MM.1S (cell line): ENCODE measurements at regions not wholly inside any gene's neighbourhood (a gene's known extent, or its start where the extent isn't known, plus 50 kb on each side); places are given as distances from the start of the nearest gene placed in this dataset.

Experiments used
- DNase-seq: peaks from one replicate; pipeline ENCODE4 v3.0.0-alpha.2; 2015
- H2AFZ ChIP-seq: fragments of 300-600 bp; sonication (generic); 2 replicates; pipeline ENCODE4 v1.6.0; 2016; ENCODE audit warnings: antibody characterized with exemption, low read length
- H3F3A ChIP-seq: fragments of 300-600 bp; sonication (generic); 2 replicates; pipeline ENCODE4 v1.6.1; 2016; ENCODE audit warnings: mild to moderate bottlenecking, antibody characterized with exemption, low read length, moderate library complexity, mixed read lengths; ENCODE audit not compliant: insufficient read depth
- H3K27ac ChIP-seq: fragments of 300-600 bp; sonication (generic); 2 replicates; pipeline ENCODE4 v1.5.1; 2016; ENCODE audit warnings: mild to moderate bottlenecking, low read length
- H3K27me3 ChIP-seq: fragments of 300-600 bp; sonication (generic); replicated peaks from 2 replicates; pipeline ENCODE4 v1.6.0; 2016; ENCODE audit warnings: low read length; ENCODE audit not compliant: insufficient read depth
- H3K36me3 ChIP-seq: fragments of 300-600 bp; sonication (generic); replicated peaks from 2 replicates; pipeline ENCODE4 v1.6.1; 2016; ENCODE audit warnings: mild to moderate bottlenecking, low read length, mixed read lengths; ENCODE audit not compliant: insufficient read depth
- H3K4me1 ChIP-seq: fragments of 300-600 bp; sonication (generic); 2 replicates; pipeline ENCODE4 v1.6.1; 2016; ENCODE audit warnings: low read length, mixed read lengths
- H3K4me2 ChIP-seq: fragments of 300-600 bp; sonication (generic); 2 replicates; pipeline ENCODE4 v1.6.0; 2016; ENCODE audit warnings: low read depth, low read length
- H3K4me3 ChIP-seq: fragments of 300-600 bp; sonication (generic); 2 replicates; pipeline ENCODE4 v1.5.1; 2016; ENCODE audit warnings: low read length, mixed read lengths
- H3K79me2 ChIP-seq: fragments of 300-600 bp; sonication (generic); 2 replicates; pipeline ENCODE4 v1.6.1; 2016; ENCODE audit warnings: mixed run types, low read length, mixed read lengths
- H3K9ac ChIP-seq: fragments of 300-600 bp; sonication (generic); 2 replicates; pipeline ENCODE4 v1.6.1; 2016; ENCODE audit warnings: low read length, mixed read lengths
- H3K9me2 ChIP-seq: fragments of 300-600 bp; sonication (generic); replicated peaks from 2 replicates; pipeline ENCODE4 v1.6.1; 2016; ENCODE audit warnings: mild to moderate bottlenecking, low read length, mixed read lengths; ENCODE audit not compliant: insufficient read depth
- H3K9me3 ChIP-seq: fragments of 300-600 bp; sonication (generic); replicated peaks from 2 replicates; pipeline ENCODE4 v1.6.1; 2016; ENCODE audit warnings: mild to moderate bottlenecking, low read length, mixed read lengths; ENCODE audit not compliant: insufficient read depth
- H4K20me1 ChIP-seq: fragments of 300-600 bp; sonication (generic); 2 replicates; pipeline ENCODE4 v1.6.1; 2016; ENCODE audit warnings: mild to moderate bottlenecking, low read length, moderate library complexity, mixed read lengths; ENCODE audit not compliant: insufficient read depth
- CTCF ChIP-seq: fragments of 300-600 bp; sonication (generic); IDR thresholded peaks from 2 replicates; pipeline ENCODE4 v1.5.1; 2016; ENCODE audit warnings: antibody characterized with exemption, low read length, mixed read lengths
- EZH2 ChIP-seq: fragments of 300-600 bp; sonication (generic); optimal IDR thresholded peaks from 2 replicates; pipeline ENCODE3; 2017; ENCODE audit warnings: low read depth, mild to moderate bottlenecking, antibody characterized with exemption, low read length, mixed read lengths
- EZH2phosphoT487 ChIP-seq: fragments of 300-600 bp; sonication (generic); IDR thresholded peaks from 2 replicates; pipeline ENCODE4 v1.6.1; 2018; ENCODE audit warnings: antibody characterized with exemption, low read length

- Histone ChIP-seq H3K9ac (no peak overlapping the region), H3K79me2 (no peaks in the 10 kb centered on the region), H3K27ac (no peak overlapping the region), H3K9me2 (no peaks in the 10 kb centered on the region), H3F3A (no peaks in the 10 kb centered on the region), H3K27me3 (no peaks in the 10 kb centered on the region), H3K36me3 (no peaks in the 10 kb centered on the region), H3K4me2 (no peak overlapping the region), H2AFZ (no peak overlapping the region), H4K20me1 (no peaks in the 10 kb centered on the region), H3K4me1 (no peaks in the 10 kb centered on the region), H3K9me3 (no peaks in the 10 kb centered on the region), H3K4me3 (no peak overlapping the region)
- no peak for DNase-seq
- TF ChIP-seq EZH2: no peak
- no peak for TF ChIP-seq CTCF
- TF ChIP-seq EZH2phosphoT487: no peak
These were observed 591.3 kb downstream of the FAM133A start for GRCh38 chrX:94265323-94265722.

GRCh38 chrX:94288325-94288724 is 614.3 kb downstream of the FAM133A start:
- TF ChIP-seq EZH2 (no peak), EZH2phosphoT487 (no peak), CTCF (no peak; the same call in 1 of the 2 replicates)
- Histone ChIP-seq H4K20me1 (no peaks in the 10 kb centered on the region), H3K4me2 (no peak overlapping the region), H3K4me3 (no peak overlapping the region), H2AFZ (no peak overlapping the region), H3K9me2 (no peaks in the 10 kb centered on the region), H3K4me1 (no peaks in the 10 kb centered on the region), H3K27ac (no peak overlapping the region), H3K79me2 (no peaks in the 10 kb centered on the region), H3F3A (no peaks in the 10 kb centered on the region), H3K36me3 (no peaks in the 10 kb centered on the region), H3K9ac (no peak overlapping the region), H3K27me3 (no peaks in the 10 kb centered on the region), H3K9me3 (no peaks in the 10 kb centered on the region)
- DNase-seq: peak; percentile 7

- no peaks in the 10 kb centered on the region for H3F3A ChIP-seq
- H3K9me2 ChIP-seq: no peaks in the 10 kb centered on the region
- no peak overlapping the region for H3K9ac ChIP-seq
- H2AFZ ChIP-seq: no peak overlapping the region
- H3K79me2 ChIP-seq: no peaks in the 10 kb centered on the region
- no peak for TF ChIP-seq EZH2phosphoT487
- TF ChIP-seq EZH2: no peak
- H4K20me1 ChIP-seq: no peaks in the 10 kb centered on the region
- no peaks in the 10 kb centered on the region for H3K9me3 ChIP-seq
- no peak overlapping the region for H3K4me2 ChIP-seq
- H3K27ac ChIP-seq: no peak overlapping the region
- no peaks in the 10 kb centered on the region for H3K27me3 ChIP-seq
- DNase-seq: no peak
- no peaks in the 10 kb centered on the region for H3K36me3 ChIP-seq
- no peak overlapping the region for H3K4me3 ChIP-seq
- no peaks in the 10 kb centered on the region for H3K4me1 ChIP-seq
These were observed 615.0 kb downstream of the FAM133A start for GRCh38 chrX:94288972-94289371.

- H3K79me2 ChIP-seq: no peaks in the 10 kb centered on the region
- TF ChIP-seq EZH2 (no peak), CTCF (no peak), EZH2phosphoT487 (no peak)
- no peaks in the 10 kb centered on the region for H3K27me3 ChIP-seq
- no peaks in the 10 kb centered on the region for H3K36me3 ChIP-seq
- H3K4me3 ChIP-seq: no peak overlapping the region
- H3K9me2 ChIP-seq: no peaks in the 10 kb centered on the region
- H3K27ac ChIP-seq: no peak overlapping the region
- H3F3A ChIP-seq: no peaks in the 10 kb centered on the region
- H2AFZ ChIP-seq: no peak overlapping the region
- no peaks in the 10 kb centered on the region for H3K9me3 ChIP-seq
- H4K20me1 ChIP-seq: no peaks in the 10 kb centered on the region
- H3K4me1 ChIP-seq: no peaks in the 10 kb centered on the region
- no peak overlapping the region for H3K4me2 ChIP-seq
- no peak for DNase-seq
- no peak overlapping the region for H3K9ac ChIP-seq
These were observed 628.4 kb downstream of the FAM133A start for GRCh38 chrX:94302446-94302845.
